ENCODE measurements at regions not wholly inside any gene's neighbourhood (a gene's known extent, or its start where the extent isn't known, plus 50 kb on each side); places are given as distances from the start of the nearest gene placed in this dataset.

DNA sequence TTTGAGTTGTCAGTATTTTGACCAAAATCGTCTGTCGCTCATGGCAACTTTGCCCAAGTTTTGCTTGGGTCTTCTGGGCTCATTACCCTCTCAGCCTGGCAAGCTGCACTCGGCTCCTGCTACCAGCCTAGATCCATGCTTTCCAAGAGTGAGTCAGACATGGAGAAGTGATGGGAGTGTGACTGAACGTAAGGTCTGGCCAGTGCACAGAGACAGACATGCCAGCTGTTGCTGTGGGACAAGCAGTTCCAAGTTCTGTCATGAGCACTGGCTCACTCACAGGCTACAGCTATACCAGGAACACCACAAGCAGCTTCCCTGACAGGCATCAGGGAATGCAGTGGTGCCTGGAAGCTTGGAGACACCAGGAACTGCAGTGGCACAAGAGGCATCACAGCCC, 338.9 kb downstream of the KDM5D start:
- TF ChIP-seq, protein P1, sequence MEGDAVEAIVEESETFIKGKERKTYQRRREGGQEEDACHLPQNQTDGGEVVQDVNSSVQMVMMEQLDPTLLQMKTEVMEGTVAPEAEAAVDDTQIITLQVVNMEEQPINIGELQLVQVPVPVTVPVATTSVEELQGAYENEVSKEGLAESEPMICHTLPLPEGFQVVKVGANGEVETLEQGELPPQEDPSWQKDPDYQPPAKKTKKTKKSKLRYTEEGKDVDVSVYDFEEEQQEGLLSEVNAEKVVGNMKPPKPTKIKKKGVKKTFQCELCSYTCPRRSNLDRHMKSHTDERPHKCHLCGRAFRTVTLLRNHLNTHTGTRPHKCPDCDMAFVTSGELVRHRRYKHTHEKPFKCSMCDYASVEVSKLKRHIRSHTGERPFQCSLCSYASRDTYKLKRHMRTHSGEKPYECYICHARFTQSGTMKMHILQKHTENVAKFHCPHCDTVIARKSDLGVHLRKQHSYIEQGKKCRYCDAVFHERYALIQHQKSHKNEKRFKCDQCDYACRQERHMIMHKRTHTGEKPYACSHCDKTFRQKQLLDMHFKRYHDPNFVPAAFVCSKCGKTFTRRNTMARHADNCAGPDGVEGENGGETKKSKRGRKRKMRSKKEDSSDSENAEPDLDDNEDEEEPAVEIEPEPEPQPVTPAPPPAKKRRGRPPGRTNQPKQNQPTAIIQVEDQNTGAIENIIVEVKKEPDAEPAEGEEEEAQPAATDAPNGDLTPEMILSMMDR (IDR thresholded peaks at IDR 0.05), result no peak
- no peak for TF ChIP-seq POLR2A (IDR thresholded peaks at IDR 0.05)
- TF ChIP-seq POLR2AphosphoS5 (IDR thresholded peaks at IDR 0.05), result no peak
